HEK293 (cell line): ENCODE measurements at regions not wholly inside any gene's neighbourhood (a gene's known extent, or its start where the extent isn't known, plus 50 kb on each side); places are given as distances from the start of the nearest gene placed in this dataset.

ENCODE experiments used
- CTCF ChIA-PET: fragments of 350-600 bp; formaldehyde crosslinking; extraction: SDS; loops from one replicate; lab custom pipeline; 2021; ENCODE audit warnings: antibody characterized with exemption; lab: Yijun Ruan, JAX
- POLR2A ChIA-PET: fragments of 300-600 bp; formaldehyde crosslinking; extraction: SDS; loops from one replicate; lab custom pipeline; 2020; ENCODE audit warnings: antibody characterized with exemption, inconsistent platforms; lab: Yijun Ruan, JAX
- H3K27ac ChIP-seq: fragments of 200-500 bp; sonication (Bioruptor generic); 2 replicates; pipeline ENCODE4 v1.5.1; 2014; ENCODE audit warnings: low read depth, low read length, control low read depth, inconsistent platforms; ENCODE audit errors: extremely low read depth
- H3K36me3 ChIP-seq, 2 experiments: fragments of 200-500 bp in 1 of 2; sonication (Bioruptor generic) in 1 of 2; 1 replicate in 1 of 2; 2 replicates in 1 of 2; pipeline ENCODE4 v1.5.1; 2014 to 2017; ENCODE audit warnings: inconsistent platforms in 2 of 2, low read length in 2 of 2; ENCODE audit not compliant: control insufficient read depth in 2 of 2, insufficient read depth in 1 of 2
- H3K4me1 ChIP-seq: fragments of 200-500 bp; sonication (Bioruptor generic); 2 replicates; pipeline ENCODE4 v1.5.1; 2014; ENCODE audit warnings: mild to moderate bottlenecking, low read length, inconsistent platforms; ENCODE audit not compliant: control insufficient read depth, insufficient read depth
- H3K4me3 ChIP-seq: 2 replicates; pipeline ENCODE4 v1.5.1; 2011; ENCODE audit warnings: low read depth, mild to moderate bottlenecking, control low read depth, low read length, moderate library complexity
- H3K9me3 ChIP-seq: fragments of 200-500 bp; sonication (Bioruptor generic); 2 replicates; pipeline ENCODE4 v1.5.1; 2014; ENCODE audit warnings: low read depth, low read length, inconsistent platforms; ENCODE audit not compliant: control insufficient read depth, insufficient read depth
- GLI2 ChIP-seq: fragments of 450-650 bp; formaldehyde crosslinking; IDR thresholded peaks from 2 replicates; pipeline ENCODE4; 2017; ENCODE audit warnings: missing biosample characterization, missing genetic modification characterization, low read depth, borderline replicate concordance
- REPIN1 ChIP-seq: fragments of 450-650 bp; formaldehyde crosslinking; IDR thresholded peaks from 2 replicates; pipeline ENCODE4 v1.5.1; 2017; ENCODE audit warnings: missing biosample characterization, missing genetic modification characterization, low read depth
- SETDB1 ChIP-seq: IDR thresholded peaks from one replicate; pipeline ENCODE4 v1.6.1; 2017; ENCODE audit warnings: mild to moderate bottlenecking, low read length, moderate library complexity, mixed read lengths; ENCODE audit not compliant: insufficient read length
- TRIM28 ChIP-seq: IDR thresholded peaks from 2 replicates; pipeline ENCODE4 v1.6.1; 2011; ENCODE audit warnings: low read length, control low read depth, borderline replicate concordance
- ZBTB17 ChIP-seq: fragments of 450-650 bp; formaldehyde crosslinking; IDR thresholded peaks from 2 replicates; pipeline ENCODE4 v1.5.1; 2016; ENCODE audit warnings: missing biosample characterization, missing genetic modification characterization
- ZBTB48 ChIP-seq: fragments of 450-650 bp; formaldehyde crosslinking; IDR thresholded peaks from 2 replicates; pipeline ENCODE4 v1.5.1; 2016; ENCODE audit warnings: missing biosample characterization, missing genetic modification characterization
- ZNF23 ChIP-seq: fragments of 450-650 bp; formaldehyde crosslinking; IDR thresholded peaks from 2 replicates; pipeline ENCODE4 v1.5.1; 2016; ENCODE audit warnings: missing biosample characterization, missing genetic modification characterization, borderline replicate concordance
- ZNF416 ChIP-seq: fragments of 450-650 bp; formaldehyde crosslinking; IDR thresholded peaks from 2 replicates; pipeline ENCODE4 v1.5.1; 2016; ENCODE audit warnings: missing biosample characterization, missing genetic modification characterization
- ZNF555 ChIP-seq: fragments of 450-650 bp; formaldehyde crosslinking; conservative IDR thresholded peaks from 2 replicates; pipeline ENCODE4 v1.5.1; 2017; ENCODE audit warnings: missing biosample characterization, mild to moderate bottlenecking, missing genetic modification characterization, inconsistent platforms
- ZNF561 ChIP-seq: fragments of 450-650 bp; IDR thresholded peaks from 2 replicates; pipeline ENCODE4 v1.5.1; 2018; ENCODE audit warnings: missing biosample characterization, missing genetic modification characterization, borderline replicate concordance
- ZNF707 ChIP-seq: fragments of 450-650 bp; formaldehyde crosslinking; IDR thresholded peaks from 2 replicates; pipeline ENCODE4 v1.5.1; 2016; ENCODE audit warnings: missing biosample characterization, missing genetic modification characterization
- ZNF776 ChIP-seq: fragments of 450-650 bp; formaldehyde crosslinking; IDR thresholded peaks from 2 replicates; pipeline ENCODE4 v1.5.0; 2017; ENCODE audit warnings: missing biosample characterization, missing genetic modification characterization, borderline replicate concordance
- ZNF830 ChIP-seq: fragments of 450-650 bp; IDR thresholded peaks from 2 replicates; pipeline ENCODE4 v1.5.0; 2018; ENCODE audit warnings: missing biosample characterization, missing genetic modification characterization, low read depth, mild to moderate bottlenecking, moderate library complexity
- TF ChIP-seq, protein P1 (sequence below): fragments of 450-650 bp; formaldehyde crosslinking; IDR thresholded peaks from 2 replicates; pipeline ENCODE4 v1.5.1; 2017; ENCODE audit warnings: missing biosample characterization, missing genetic modification characterization
- TF ChIP-seq, protein P2 (sequence below): fragments of 450-650 bp; formaldehyde crosslinking; IDR thresholded peaks from 2 replicates; pipeline ENCODE4 v1.5.1; 2016; ENCODE audit warnings: missing biosample characterization, missing genetic modification characterization
- TF ChIP-seq, protein P3 (sequence below): fragments of 450-650 bp; formaldehyde crosslinking; IDR thresholded peaks from 2 replicates; pipeline ENCODE4 v1.5.1; 2016; ENCODE audit warnings: missing biosample characterization, missing genetic modification characterization, low read depth
- TF ChIP-seq, protein P4 (sequence below): fragments of 450-650 bp; formaldehyde crosslinking; IDR thresholded peaks from 2 replicates; pipeline ENCODE4 v1.5.1; 2016; ENCODE audit warnings: missing biosample characterization, missing genetic modification characterization

DNA sequence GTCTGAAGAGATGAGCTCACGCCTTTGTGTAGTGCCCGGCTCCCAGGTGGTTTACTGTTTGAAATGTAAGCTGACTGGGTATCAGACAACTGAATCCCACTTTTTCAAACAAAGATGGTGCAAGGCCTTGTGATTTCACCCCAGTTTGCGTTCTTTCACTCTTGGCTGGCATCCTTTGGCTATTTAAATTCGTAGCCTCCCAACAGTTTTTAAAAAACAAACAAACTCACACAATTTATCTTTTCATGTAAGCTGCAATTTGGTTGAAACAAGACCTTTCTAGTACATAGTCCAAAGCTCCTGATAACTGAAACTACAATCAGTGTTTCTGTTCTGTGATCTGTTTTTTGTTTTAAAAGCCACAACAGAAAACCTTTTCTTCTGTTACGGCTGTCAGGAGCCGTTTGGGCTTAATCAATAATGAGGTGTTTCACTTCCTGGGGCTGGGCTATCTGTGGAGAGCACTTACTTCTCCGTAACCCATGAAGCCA is 65.1 kb upstream of the NPAS1 start:
- no peaks in the 10 kb centered on the region; a peak in 1 of 3 replicates for H3K36me3 ChIP-seq
- H3K4me1 ChIP-seq, result peaks cover 11% of the 10 kb centered on the region; the same call in 1 of the 2 replicates
- no peak overlapping the region for H3K27ac ChIP-seq
- POLR2A ChIA-PET, result interaction anchor here (0.6 kb wide), 1 partner anchor 22 kb away, joined by 9 read pairs; no protein-coding TSS in a partner anchor
- no peaks in the 10 kb centered on the region for H3K9me3 ChIP-seq
- no peak overlapping the region for H3K4me3 ChIP-seq
- CTCF ChIA-PET, result interaction anchor here (0.6 to 1.1 kb wide), 4 partner anchors 31 to 1249 kb away, joined by 3 to 4 read pairs (median 4); no protein-coding TSS in a partner anchor
- TF ChIP-seq ZNF707 (no peak), SETDB1 (no peak), GLI2 (tag by site-specific recombination) (no peak), ZNF561 (tag by site-specific recombination) (no peak), ZBTB48 (tag by site-specific recombination) (no peak), ZNF830 (no peak), TRIM28 (no peak), ZNF555 (tag by site-specific recombination) (no peak), ZNF23 (tag by site-specific recombination) (no peak), REPIN1 (tag by site-specific recombination) (no peak), ZBTB17 (tag by site-specific recombination) (no peak), ZNF416 (no peak), ZNF776 (tag by site-specific recombination) (no peak)
- TF ChIP-seq, protein P1, sequence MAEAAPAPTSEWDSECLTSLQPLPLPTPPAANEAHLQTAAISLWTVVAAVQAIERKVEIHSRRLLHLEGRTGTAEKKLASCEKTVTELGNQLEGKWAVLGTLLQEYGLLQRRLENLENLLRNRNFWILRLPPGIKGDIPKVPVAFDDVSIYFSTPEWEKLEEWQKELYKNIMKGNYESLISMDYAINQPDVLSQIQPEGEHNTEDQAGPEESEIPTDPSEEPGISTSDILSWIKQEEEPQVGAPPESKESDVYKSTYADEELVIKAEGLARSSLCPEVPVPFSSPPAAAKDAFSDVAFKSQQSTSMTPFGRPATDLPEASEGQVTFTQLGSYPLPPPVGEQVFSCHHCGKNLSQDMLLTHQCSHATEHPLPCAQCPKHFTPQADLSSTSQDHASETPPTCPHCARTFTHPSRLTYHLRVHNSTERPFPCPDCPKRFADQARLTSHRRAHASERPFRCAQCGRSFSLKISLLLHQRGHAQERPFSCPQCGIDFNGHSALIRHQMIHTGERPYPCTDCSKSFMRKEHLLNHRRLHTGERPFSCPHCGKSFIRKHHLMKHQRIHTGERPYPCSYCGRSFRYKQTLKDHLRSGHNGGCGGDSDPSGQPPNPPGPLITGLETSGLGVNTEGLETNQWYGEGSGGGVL (tag by site-specific recombination), result no peak
- TF ChIP-seq, protein P2, sequence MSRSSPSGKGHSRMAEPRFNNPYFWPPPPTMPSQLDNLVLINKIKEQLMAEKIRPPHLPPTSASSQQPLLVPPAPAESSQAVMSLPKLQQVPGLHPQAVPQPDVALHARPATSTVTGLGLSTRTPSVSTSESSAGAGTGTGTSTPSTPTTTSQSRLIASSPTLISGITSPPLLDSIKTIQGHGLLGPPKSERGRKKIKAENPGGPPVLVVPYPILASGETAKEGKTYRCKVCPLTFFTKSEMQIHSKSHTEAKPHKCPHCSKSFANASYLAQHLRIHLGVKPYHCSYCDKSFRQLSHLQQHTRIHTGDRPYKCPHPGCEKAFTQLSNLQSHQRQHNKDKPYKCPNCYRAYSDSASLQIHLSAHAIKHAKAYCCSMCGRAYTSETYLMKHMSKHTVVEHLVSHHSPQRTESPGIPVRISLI (tag by site-specific recombination), result no peak
- TF ChIP-seq, protein P3, sequence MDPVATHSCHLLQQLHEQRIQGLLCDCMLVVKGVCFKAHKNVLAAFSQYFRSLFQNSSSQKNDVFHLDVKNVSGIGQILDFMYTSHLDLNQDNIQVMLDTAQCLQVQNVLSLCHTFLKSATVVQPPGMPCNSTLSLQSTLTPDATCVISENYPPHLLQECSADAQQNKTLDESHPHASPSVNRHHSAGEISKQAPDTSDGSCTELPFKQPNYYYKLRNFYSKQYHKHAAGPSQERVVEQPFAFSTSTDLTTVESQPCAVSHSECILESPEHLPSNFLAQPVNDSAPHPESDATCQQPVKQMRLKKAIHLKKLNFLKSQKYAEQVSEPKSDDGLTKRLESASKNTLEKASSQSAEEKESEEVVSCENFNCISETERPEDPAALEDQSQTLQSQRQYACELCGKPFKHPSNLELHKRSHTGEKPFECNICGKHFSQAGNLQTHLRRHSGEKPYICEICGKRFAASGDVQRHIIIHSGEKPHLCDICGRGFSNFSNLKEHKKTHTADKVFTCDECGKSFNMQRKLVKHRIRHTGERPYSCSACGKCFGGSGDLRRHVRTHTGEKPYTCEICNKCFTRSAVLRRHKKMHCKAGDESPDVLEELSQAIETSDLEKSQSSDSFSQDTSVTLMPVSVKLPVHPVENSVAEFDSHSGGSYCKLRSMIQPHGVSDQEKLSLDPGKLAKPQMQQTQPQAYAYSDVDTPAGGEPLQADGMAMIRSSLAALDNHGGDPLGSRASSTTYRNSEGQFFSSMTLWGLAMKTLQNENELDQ, result no peak
- TF ChIP-seq, protein P4, sequence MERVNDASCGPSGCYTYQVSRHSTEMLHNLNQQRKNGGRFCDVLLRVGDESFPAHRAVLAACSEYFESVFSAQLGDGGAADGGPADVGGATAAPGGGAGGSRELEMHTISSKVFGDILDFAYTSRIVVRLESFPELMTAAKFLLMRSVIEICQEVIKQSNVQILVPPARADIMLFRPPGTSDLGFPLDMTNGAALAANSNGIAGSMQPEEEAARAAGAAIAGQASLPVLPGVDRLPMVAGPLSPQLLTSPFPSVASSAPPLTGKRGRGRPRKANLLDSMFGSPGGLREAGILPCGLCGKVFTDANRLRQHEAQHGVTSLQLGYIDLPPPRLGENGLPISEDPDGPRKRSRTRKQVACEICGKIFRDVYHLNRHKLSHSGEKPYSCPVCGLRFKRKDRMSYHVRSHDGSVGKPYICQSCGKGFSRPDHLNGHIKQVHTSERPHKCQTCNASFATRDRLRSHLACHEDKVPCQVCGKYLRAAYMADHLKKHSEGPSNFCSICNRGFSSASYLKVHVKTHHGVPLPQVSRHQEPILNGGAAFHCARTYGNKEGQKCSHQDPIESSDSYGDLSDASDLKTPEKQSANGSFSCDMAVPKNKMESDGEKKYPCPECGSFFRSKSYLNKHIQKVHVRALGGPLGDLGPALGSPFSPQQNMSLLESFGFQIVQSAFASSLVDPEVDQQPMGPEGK (tag by site-specific recombination), result no peak
